SK-N-SH (cell line): ENCODE measurements at regions not wholly inside any gene's neighbourhood (a gene's known extent, or its start where the extent isn't known, plus 50 kb on each side); places are given as distances from the start of the nearest gene placed in this dataset.

Experiments used
- CTCF ChIA-PET: fragments of 300-600, 350-600 bp; formaldehyde crosslinking; extraction: SDS; loops from one replicate; lab custom pipeline; 2021; lab: Yijun Ruan, JAX
- POLR2A ChIA-PET: fragments of 350-600 bp; sonication (Branson Sonifier 250); formaldehyde crosslinking; extraction: SDS; loops from one replicate; lab custom pipeline; 2020; ENCODE audit warnings: antibody characterized with exemption, inconsistent platforms; lab: Yijun Ruan, JAX
- DNase-seq: peaks from one replicate; pipeline ENCODE4 v3.0.0; 2012
- H2AFZ ChIP-seq: fragments of 200-600 bp; sonication (generic); 2 replicates; pipeline ENCODE4 v1.8.1; 2016; ENCODE audit warnings: antibody characterized with exemption, mild to moderate bottlenecking, low read depth
- H3F3A ChIP-seq: fragments of 200-600 bp; sonication (generic); replicated peaks from 2 replicates; pipeline ENCODE3; 2016; ENCODE audit warnings: antibody characterized with exemption, mild to moderate bottlenecking; ENCODE audit not compliant: insufficient read depth
- H3K27ac ChIP-seq, 2 experiments: fragments of 200-500 bp in 1 of 2; fragments of 200-600 bp in 1 of 2; sonication (Bioruptor generic) in 1 of 2; sonication (generic), shearing (Covaris generic) in 1 of 2; 2 replicates each; pipeline versions ENCODE4 v1.5.1 to v1.6.1; 2014 to 2016; ENCODE audit warnings: low read depth in 2 of 2, inconsistent platforms in 1 of 2, low read length in 1 of 2, mild to moderate bottlenecking in 1 of 2, mixed read lengths in 1 of 2
- H3K27me3 ChIP-seq: fragments of 200-600 bp; sonication (generic), shearing (Covaris generic); 2 replicates; pipeline ENCODE4 v1.6.1; 2016; ENCODE audit warnings: mixed run types; ENCODE audit not compliant: insufficient read depth
- H3K36me3 ChIP-seq, 2 experiments: fragments of 200-500 bp in 1 of 2; fragments of 200-600 bp in 1 of 2; sonication (Bioruptor generic) in 1 of 2; sonication (generic) in 1 of 2; replicated peaks in 1 of 2; 2 replicates each; pipeline versions ENCODE3 to v1.5.1; 2014 to 2016; ENCODE audit warnings: low read length in 1 of 2, mild to moderate bottlenecking in 1 of 2; ENCODE audit not compliant: insufficient read depth in 2 of 2, control insufficient read depth in 1 of 2
- H3K4me1 ChIP-seq, 2 experiments: fragments of 200-500 bp in 1 of 2; fragments of 200-600 bp in 1 of 2; sonication (Bioruptor generic) in 1 of 2; sonication (generic), shearing (Covaris generic) in 1 of 2; 2 replicates each; pipeline versions ENCODE4 v1.5.1 to v1.6.1; 2014 to 2016; ENCODE audit warnings: low read depth in 1 of 2, low read length in 1 of 2, mixed run types in 1 of 2; ENCODE audit not compliant: insufficient read depth in 2 of 2, control insufficient read depth in 1 of 2
- H3K4me2 ChIP-seq: fragments of 200-600 bp; sonication (generic), shearing (Covaris generic); 2 replicates; pipeline ENCODE4 v1.6.1; 2017; ENCODE audit warnings: mixed run types
- H3K4me3 ChIP-seq, 2 experiments: fragments of 200-500 bp in 1 of 2; fragments of 200-600 bp in 1 of 2; sonication (Bioruptor generic) in 1 of 2; sonication (generic), shearing (Covaris generic) in 1 of 2; 2 replicates each; pipeline versions ENCODE4 v1.5.1 to v1.8.1; 2014 to 2016; ENCODE audit warnings: low read depth in 2 of 2, inconsistent platforms in 1 of 2, low read length in 1 of 2, mild to moderate bottlenecking in 1 of 2, mixed read lengths in 1 of 2, moderate library complexity in 1 of 2
- H3K79me2 ChIP-seq: fragments of 200-600 bp; sonication (generic); 2 replicates; pipeline ENCODE4 v1.8.1; 2017; ENCODE audit warnings: mild to moderate bottlenecking; ENCODE audit not compliant: insufficient read depth
- H3K9ac ChIP-seq: fragments of 200-600 bp; sonication (generic); 2 replicates; pipeline ENCODE4 v1.6.1; 2017; ENCODE audit warnings: mixed run types
- H3K9me2 ChIP-seq: fragments of 200-600 bp; sonication (generic); 2 replicates; pipeline ENCODE4 v1.6.1; 2017; ENCODE audit warnings: mixed run types
- H3K9me3 ChIP-seq: fragments of 200-600 bp; sonication (generic); 2 replicates; pipeline ENCODE4 v1.6.1; 2017; ENCODE audit warnings: mixed run types, mild to moderate bottlenecking, moderate library complexity
- H4K20me1 ChIP-seq: fragments of 200-600 bp; sonication (generic); 2 replicates; pipeline ENCODE4 v1.6.1; 2017; ENCODE audit warnings: mild to moderate bottlenecking, mixed run types; ENCODE audit not compliant: insufficient read depth
- CTCF ChIP-seq: fragments of 200-600 bp; sonication (generic); IDR thresholded peaks from 2 replicates; pipeline ENCODE4 v1.6.1; 2017; ENCODE audit warnings: antibody characterized with exemption, mild to moderate bottlenecking, moderate library complexity
- EP300 ChIP-seq, 2 experiments: IDR thresholded peaks; 2 replicates each; pipeline versions ENCODE4 v1.4.0 to v1.6.1; 2012; ENCODE audit warnings: borderline replicate concordance in 1 of 2, low read depth in 1 of 2, low read length in 1 of 2
- FOXM1 ChIP-seq: IDR thresholded peaks from 2 replicates; pipeline ENCODE4 v1.4.0; 2012; ENCODE audit warnings: low read depth, mild to moderate bottlenecking
- MXI1 ChIP-seq: IDR thresholded peaks from 2 replicates; pipeline ENCODE4 v1.6.1; 2012; ENCODE audit warnings: mild to moderate bottlenecking, low read depth, low read length, improper control_type of control experiment
- RXRA ChIP-seq: IDR thresholded peaks from 2 replicates; pipeline ENCODE4 v1.4.0; 2012; ENCODE audit warnings: low read depth, mild to moderate bottlenecking, borderline replicate concordance
- USF1 ChIP-seq: IDR thresholded peaks from 2 replicates; pipeline ENCODE4 v1.4.0; 2012; ENCODE audit warnings: low read depth, borderline replicate concordance
- USF2 ChIP-seq: fragments of 150-350 bp; IDR thresholded peaks from 2 replicates; pipeline ENCODE4 v1.6.1; 2017; ENCODE audit warnings: antibody characterized with exemption, low read length, low read depth, borderline replicate concordance
- YY1 ChIP-seq: IDR thresholded peaks from 2 replicates; pipeline ENCODE4 v1.4.0; 2012; ENCODE audit warnings: low read depth, mild to moderate bottlenecking
- ZBTB33 ChIP-seq: IDR thresholded peaks from 2 replicates; pipeline ENCODE4 v1.4.0; 2012; ENCODE audit warnings: low read depth, borderline replicate concordance
- WGBS: methylation state at CpG from one replicate; pipeline ENCODE4 v1.1.6; 2017; ENCODE audit warnings: low lambda C conversion rate; 5-methylcytosine and 5-hydroxymethylcytosine counted together

GRCh38 chr1:18565321-18565720 is 65.3 kb upstream of the PAX7 start:
- H3K36me3 ChIP-seq, result no peaks in the 10 kb centered on the region
- no peaks in the 10 kb centered on the region for H3K27me3 ChIP-seq
- ChIA-PET CTCF (interaction anchor here (0.9 to 7.4 kb wide), 9 partner anchors 10 to 904 kb away, joined by 3 to 69 read pairs (median 3); no protein-coding TSS in a partner anchor), POLR2A (no interaction called here)
- H3K4me2 ChIP-seq, result no peak overlapping the region
- no peaks in the 10 kb centered on the region for H4K20me1 ChIP-seq
- no peak for TF ChIP-seq YY1
- TF ChIP-seq RXRA, result no peak
- no peak for TF ChIP-seq MXI1
- no peak for TF ChIP-seq USF2
- TF ChIP-seq USF1, result no peak
- TF ChIP-seq FOXM1, result no peak
- no peak for TF ChIP-seq ZBTB33
- TF ChIP-seq EP300 (IDR thresholded peaks at IDR 0.05; ENCODE audit: borderline replicate concordance in 1 of 2, low read depth in 1 of 2, low read length in 1 of 2), result no peak
- H3K4me1 ChIP-seq, result peaks cover 0 to 17% of the 10 kb centered on the region in 2 experiments; a peak in 1 of 4 replicates
- H3F3A ChIP-seq, result no peaks in the 10 kb centered on the region
- no peak overlapping the region for H3K27ac ChIP-seq
- H2AFZ ChIP-seq, result no peak overlapping the region
- H3K79me2 ChIP-seq, result no peaks in the 10 kb centered on the region
- H3K4me3 ChIP-seq, result no peak overlapping the region
- 23% methylated on average over 2 of the region's 2 CpGs for WGBS
- H3K9me2 ChIP-seq, result no peaks in the 10 kb centered on the region
- H3K9ac ChIP-seq, result no peak overlapping the region
- H3K9me3 ChIP-seq, result no peaks in the 10 kb centered on the region
- no peak for DNase-seq

- WGBS, result 59% methylated on average over 2 of the region's 2 CpGs
- Histone ChIP-seq H3K27ac (no peak overlapping the region), H3K4me3 (no peak overlapping the region), H3K36me3 (no peaks in the 10 kb centered on the region), H3K9me3 (no peaks in the 10 kb centered on the region), H3F3A (no peaks in the 10 kb centered on the region), H3K9ac (no peak overlapping the region), H4K20me1 (no peaks in the 10 kb centered on the region), H3K4me1 (peaks cover 0 to 17% of the 10 kb centered on the region in 2 experiments; a peak in 1 of 4 replicates), H2AFZ (no peak overlapping the region), H3K4me2 (no peak overlapping the region), H3K27me3 (no peaks in the 10 kb centered on the region), H3K79me2 (no peaks in the 10 kb centered on the region), H3K9me2 (no peaks in the 10 kb centered on the region)
- ChIA-PET POLR2A (no interaction called here), CTCF (interaction anchor here (1.3 to 7.4 kb wide), 5 partner anchors 9 to 962 kb away, joined by 3 to 69 read pairs (median 11); no protein-coding TSS in a partner anchor)
- DNase-seq, result no peak
- TF ChIP-seq CTCF, result no peak
Observed at GRCh38 chr1:18568489-18568888, 62.2 kb upstream of the PAX7 start.
